ENCODE measurements at regions not wholly inside any gene's neighbourhood (a gene's known extent, or its start where the extent isn't known, plus 50 kb on each side); places are given as distances from the start of the nearest gene placed in this dataset.
"Not testable (repeated sequence)": the region's sequence is repeated elsewhere in the genome, so short reads cannot be mapped to it uniquely, and the experiment has no call there.

- DNase-seq: no peak
These were observed 1121.9 kb upstream of the PCDH20 start for GRCh38 chr13:62537593-62537992.

- DNase-seq: no peak
These were observed 1110.0 kb upstream of the PCDH20 start for GRCh38 chr13:62525652-62526051.

GRCh38 chr13:62524498-62524897 lies 1108.8 kb upstream of the PCDH20 start:
- no peak for DNase-seq

GRCh38 chr13:62524061-62524460 lies 1108.4 kb upstream of the PCDH20 start:
- no peak for DNase-seq

- DNase-seq: peak in 1 of 2 experiments; percentile 8
These were observed 1096.8 kb upstream of the PCDH20 start for GRCh38 chr13:62512194-62513141.

- DNase-seq: no peak
These were observed 1095.4 kb upstream of the PCDH20 start for GRCh38 chr13:62510906-62511655.

- DNase-seq: no peak
These were observed 1086.9 kb upstream of the PCDH20 start for GRCh38 chr13:62502588-62502987.

GRCh38 chr13:62489731-62490130 lies 1074.1 kb upstream of the PCDH20 start:
- no peak for DNase-seq

GRCh38 chr13:62483774-62484173 lies 1068.1 kb upstream of the PCDH20 start:
- no peak for DNase-seq

GRCh38 chr13:62482351-62482750 lies 1066.7 kb upstream of the PCDH20 start:
- DNase-seq: no peak

- no peak for DNase-seq
These were observed 1058.2 kb upstream of the PCDH20 start for GRCh38 chr13:62473944-62474237.

- DNase-seq: no peak
These were observed 1057.7 kb upstream of the PCDH20 start for GRCh38 chr13:62473190-62473943.

GRCh38 chr13:62453761-62454160 lies 1038.1 kb upstream of the PCDH20 start:
- no peak for DNase-seq

GRCh38 chr13:62450759-62451158 lies 1035.1 kb upstream of the PCDH20 start:
- no peak for DNase-seq

GRCh38 chr13:62447771-62448382 lies 1032.2 kb upstream of the PCDH20 start:
- DNase-seq: not testable (repeated sequence)

GRCh38 chr13:62444805-62445204 lies 1029.2 kb upstream of the PCDH20 start:
- DNase-seq: no peak

- DNase-seq: no peak
These were observed 1018.4 kb upstream of the PCDH20 start for GRCh38 chr13:62434081-62434480.

- DNase-seq: no peak
These were observed 1018.0 kb upstream of the PCDH20 start for GRCh38 chr13:62433660-62434059.

- DNase-seq: no peak
These were observed 1017.3 kb upstream of the PCDH20 start for GRCh38 chr13:62432906-62433305.

- DNase-seq: no peak
These were observed 1016.6 kb upstream of the PCDH20 start for GRCh38 chr13:62432295-62432694.

- no peak for DNase-seq
These were observed 1016.2 kb upstream of the PCDH20 start for GRCh38 chr13:62431852-62432251.

- peak; percentile 2 for DNase-seq
These were observed 1003.2 kb upstream of the PCDH20 start for GRCh38 chr13:62418872-62419271.

GRCh38 chr13:62418376-62418775 lies 1002.7 kb upstream of the PCDH20 start:
- DNase-seq: peak in 1 of 2 experiments; percentile 32

Data from NCI-H446 (cell line).